ENCODE measurements at regions not wholly inside any gene's neighbourhood (a gene's known extent, or its start where the extent isn't known, plus 50 kb on each side); places are given as distances from the start of the nearest gene placed in this dataset.

- TF ChIP-seq POLR2A (IDR thresholded peaks at IDR 0.05) (no peak), POLR2AphosphoS5 (IDR thresholded peaks at IDR 0.05) (no peak)
These were observed 1227.6 kb downstream of the TYW1 start for GRCh38 chr7:68224041-68224741.
